ENCODE measurements at regions not wholly inside any gene's neighbourhood (a gene's known extent, or its start where the extent isn't known, plus 50 kb on each side); places are given as distances from the start of the nearest gene placed in this dataset.

GRCh38 chr11:103648670-103649400 is 387.6 kb upstream of the DDI1 start:
- no peak for DNase-seq (ENCODE audit: low spot score)
- no peak for TF ChIP-seq CTCF (IDR thresholded peaks at IDR 0.05)
- Histone ChIP-seq H3K27ac (no peak overlapping the region), H3K4me3 (no peak overlapping the region)

DNA sequence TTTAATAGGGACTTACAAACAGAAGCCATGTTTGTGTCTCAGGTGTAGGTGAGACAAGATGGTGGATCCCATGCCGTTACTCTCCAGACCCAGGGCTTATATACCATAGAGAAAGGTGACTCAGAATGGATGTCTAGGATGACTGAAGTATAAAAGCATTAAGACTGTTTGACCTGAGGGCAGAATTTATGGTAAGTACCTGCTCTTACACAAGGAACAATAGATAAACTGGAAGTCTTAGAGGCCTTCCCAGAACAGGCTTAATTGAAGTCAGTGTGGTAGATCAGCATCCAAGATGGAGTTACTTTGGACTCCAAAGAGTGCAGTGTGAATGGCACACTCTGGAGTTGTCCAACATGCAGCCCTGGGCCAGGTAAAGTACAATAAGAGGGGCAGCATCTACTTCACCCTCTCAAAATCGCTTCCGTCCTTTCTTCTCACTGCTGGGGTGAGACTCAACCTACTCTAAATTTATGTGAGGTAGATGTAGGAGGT is 387.0 kb upstream of the DDI1 start:
- no peak for DNase-seq (ENCODE audit: low spot score)

GRCh38 chr11:103650330-103650729 is 386.1 kb upstream of the DDI1 start:
- no peak for TF ChIP-seq CTCF (IDR thresholded peaks at IDR 0.05)
- no peak overlapping the region for H3K4me3 ChIP-seq
- no peak for DNase-seq (ENCODE audit: low spot score)
- no peak overlapping the region for H3K27ac ChIP-seq

More for the DNA sequence above, 387.0 kb upstream of the DDI1 start:
- no peak overlapping the region for H3K27ac ChIP-seq
- no peak overlapping the region for H3K4me3 ChIP-seq
- no peak for TF ChIP-seq CTCF (IDR thresholded peaks at IDR 0.05)

DNA sequence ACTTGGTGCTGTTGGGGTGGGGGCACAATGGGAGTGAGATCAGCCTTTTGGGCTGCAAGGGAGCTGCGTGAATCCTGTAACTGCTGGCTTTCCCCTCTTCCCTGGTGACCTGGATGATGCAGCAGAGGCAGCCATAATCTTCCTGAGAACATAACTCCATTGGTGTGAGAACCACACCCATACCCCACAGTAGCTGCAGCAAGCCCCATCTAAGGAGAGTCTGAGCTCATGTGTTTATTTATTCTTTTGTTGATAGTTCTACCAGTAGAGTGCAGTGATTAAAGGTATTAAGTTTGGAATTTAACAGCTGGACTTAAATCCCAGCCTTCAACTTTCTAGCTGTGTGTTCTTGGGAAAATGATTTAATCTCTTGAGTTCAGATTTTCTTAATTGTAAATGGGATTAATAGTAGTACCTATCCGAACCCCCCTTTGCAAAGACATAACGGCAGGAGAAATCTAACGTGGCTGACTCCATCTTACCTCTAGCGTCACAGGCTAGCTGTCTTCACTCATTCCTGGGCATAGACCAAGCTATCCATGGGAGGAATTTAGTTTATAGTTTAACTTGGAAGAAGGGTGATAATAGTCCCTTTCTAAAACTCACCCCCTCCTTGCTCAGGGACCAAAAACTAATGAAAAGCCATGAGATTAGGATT is 385.0 kb upstream of the DDI1 start:
- no peak for TF ChIP-seq CTCF (IDR thresholded peaks at IDR 0.05)
- DNase-seq (ENCODE audit: low spot score): no peak
- Histone ChIP-seq H3K27ac (no peak overlapping the region), H3K4me3 (no peak overlapping the region)

DNA sequence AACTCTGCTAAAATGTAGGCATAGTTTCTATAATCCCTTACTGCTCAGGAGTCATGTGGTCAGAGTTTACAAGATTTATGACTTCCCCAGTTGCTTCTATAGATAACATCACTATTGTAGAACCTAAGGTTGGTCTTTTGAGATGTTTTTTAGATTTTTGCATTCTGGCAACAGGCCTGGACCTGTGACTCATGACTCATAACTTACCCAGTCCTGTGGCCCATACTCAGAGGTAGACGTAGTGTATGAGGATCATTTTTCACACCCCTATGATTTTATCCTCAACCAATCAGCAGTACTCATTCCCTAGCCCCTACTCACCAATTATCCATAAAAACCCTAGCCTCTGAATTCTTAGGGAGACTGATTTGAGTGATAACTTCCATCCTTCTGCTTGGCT is 384.4 kb upstream of the DDI1 start:
- no peak for TF ChIP-seq CTCF (IDR thresholded peaks at IDR 0.05)
- H3K27ac ChIP-seq: no peak overlapping the region
- no peak for DNase-seq (ENCODE audit: low spot score)
- no peak overlapping the region for H3K4me3 ChIP-seq

DNA sequence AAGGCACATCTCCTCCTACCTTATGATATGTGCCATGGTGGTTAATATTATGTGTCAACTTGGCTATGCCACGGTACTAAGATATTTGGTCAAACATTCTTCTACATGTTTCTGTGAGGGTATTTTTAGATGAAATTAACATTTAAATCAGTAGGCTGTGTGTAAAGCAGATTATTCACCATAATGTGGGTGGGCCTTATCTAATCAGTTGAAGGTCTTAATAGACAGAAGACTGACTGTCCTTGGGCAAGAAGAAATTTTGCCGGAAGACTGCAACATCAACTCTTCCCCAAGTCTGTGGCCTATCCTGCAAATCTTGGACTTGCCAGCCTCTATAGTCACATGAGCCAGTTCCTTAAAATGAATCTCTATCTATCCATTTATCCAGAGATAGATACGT is 380.1 kb upstream of the DDI1 start:
- no peak for TF ChIP-seq CTCF (IDR thresholded peaks at IDR 0.05)
- DNase-seq (ENCODE audit: low spot score): no peak
- no peak overlapping the region for H3K4me3 ChIP-seq

DNA sequence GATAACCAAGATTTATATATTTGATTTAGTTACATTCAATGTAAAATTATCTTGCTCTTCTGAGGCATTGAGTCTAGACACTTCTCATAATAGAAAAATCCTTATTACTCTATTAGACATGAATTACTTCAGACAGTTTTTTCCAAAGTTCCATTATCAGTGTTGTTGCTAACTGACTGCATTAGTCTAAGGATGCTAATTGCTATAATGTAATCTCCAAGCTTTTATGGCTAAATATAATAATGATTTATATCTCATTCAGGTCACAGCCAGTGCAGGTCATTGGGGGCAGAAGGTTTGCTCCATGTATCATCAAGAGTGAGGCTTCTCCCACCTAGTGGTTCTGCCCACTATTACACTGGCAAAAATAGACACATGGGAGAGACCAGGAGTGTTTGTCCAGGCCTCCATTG is 377.2 kb upstream of the DDI1 start:
- H3K4me3 ChIP-seq: no peak overlapping the region
- no peak overlapping the region for H3K27ac ChIP-seq
- no peak for DNase-seq (ENCODE audit: low spot score)
- TF ChIP-seq CTCF (IDR thresholded peaks at IDR 0.05): no peak

More for the DNA sequence above, 380.1 kb upstream of the DDI1 start:
- H3K27ac ChIP-seq: no peak overlapping the region
